Astrocyte (in vitro differentiated cells and primary cell): ENCODE measurements at regions not wholly inside any gene's neighbourhood (a gene's known extent, or its start where the extent isn't known, plus 50 kb on each side); places are given as distances from the start of the nearest gene placed in this dataset.
A peak's percentile ranks its signal among the peaks of the same experiment; 100 is the strongest.

ENCODE experiments used
- DNase-seq: peaks from one replicate; pipeline ENCODE4 v3.0.0-alpha.2; 2010; ENCODE audit warnings: low read depth
- FAIRE-seq: peaks from 2 replicates; lab custom pipeline; 2011; peaks lifted over from hg19 to GRCh38; lab: Jason Lieb, UNC
- H2AFZ ChIP-seq: 2 replicates; pipeline ENCODE4 v1.6.0; 2012; ENCODE audit warnings: low read depth, low read length, inconsistent platforms
- H3K27ac ChIP-seq: 2 replicates; pipeline ENCODE4 v1.5.1; 2011; ENCODE audit warnings: low read depth, low read length, inconsistent platforms
- H3K27me3 ChIP-seq: 2 replicates; pipeline ENCODE4 v1.6.0; 2011; ENCODE audit warnings: low read length, inconsistent platforms; ENCODE audit not compliant: insufficient read depth
- H3K36me3 ChIP-seq: 2 replicates; pipeline ENCODE4 v1.5.1; 2011; ENCODE audit warnings: low read length, inconsistent platforms; ENCODE audit not compliant: insufficient read depth
- H3K4me1 ChIP-seq: 2 replicates; pipeline ENCODE4 v1.5.1; 2011; ENCODE audit warnings: low read length, inconsistent platforms; ENCODE audit not compliant: insufficient read depth
- H3K4me2 ChIP-seq: 2 replicates; pipeline ENCODE4 v1.6.0; 2012; ENCODE audit warnings: low read length, inconsistent platforms
- H3K4me3 ChIP-seq: 2 replicates; pipeline ENCODE4 v1.5.1; 2011; ENCODE audit warnings: low read depth, mild to moderate bottlenecking, low read length, inconsistent platforms; ENCODE audit not compliant: insufficient read depth
- H3K79me2 ChIP-seq: 2 replicates; pipeline ENCODE4 v1.6.0; 2012; ENCODE audit warnings: mild to moderate bottlenecking, low read length, inconsistent platforms; ENCODE audit not compliant: insufficient read depth
- H3K9ac ChIP-seq: 2 replicates; pipeline ENCODE4 v1.6.0; 2012; ENCODE audit warnings: mild to moderate bottlenecking, low read length, inconsistent platforms
- H3K9me3 ChIP-seq: 2 replicates; pipeline ENCODE4 v1.5.1; 2012; ENCODE audit warnings: low read depth, mild to moderate bottlenecking, low read length, inconsistent platforms; ENCODE audit not compliant: insufficient read depth
- H4K20me1 ChIP-seq: 2 replicates; pipeline ENCODE4 v1.6.0; 2012; ENCODE audit warnings: low read length, inconsistent platforms; ENCODE audit not compliant: insufficient read depth
- H3K27ac Mint-ChIP-seq: one replicate; pipeline ENCODE4 v1.8.0; 2021; ENCODE audit warnings: mild to moderate bottlenecking, mixed read lengths; ENCODE audit not compliant: unreplicated experiment
- H3K27me3 Mint-ChIP-seq: one replicate; pipeline ENCODE4 v1.8.0; 2021; ENCODE audit warnings: low read depth, mixed read lengths; ENCODE audit not compliant: unreplicated experiment
- H3K36me3 Mint-ChIP-seq: one replicate; pipeline ENCODE4 v1.8.0; 2021; ENCODE audit warnings: low read depth, mixed read lengths; ENCODE audit not compliant: unreplicated experiment
- H3K4me1 Mint-ChIP-seq: one replicate; pipeline ENCODE4 v1.8.0; 2021; ENCODE audit warnings: low read depth, mixed read lengths; ENCODE audit not compliant: unreplicated experiment
- H3K4me3 Mint-ChIP-seq: one replicate; pipeline ENCODE4 v1.8.0; 2021; ENCODE audit warnings: mild to moderate bottlenecking, moderate library complexity, mixed read lengths; ENCODE audit not compliant: unreplicated experiment
- H3K9me3 Mint-ChIP-seq: one replicate; pipeline ENCODE4 v1.8.0; 2021; ENCODE audit warnings: mild to moderate bottlenecking, mixed read lengths; ENCODE audit not compliant: unreplicated experiment
- EZH2 ChIP-seq: IDR thresholded peaks from 2 replicates; pipeline ENCODE4 v1.6.1; 2012; ENCODE audit warnings: mild to moderate bottlenecking, low read length, inconsistent platforms; ENCODE audit not compliant: insufficient read depth
- TF ChIP-seq, protein P1 (sequence below): IDR thresholded peaks from 2 replicates; pipeline ENCODE4 v1.5.1; 2011; ENCODE audit warnings: low read depth, mild to moderate bottlenecking, inconsistent platforms, low read length, moderate library complexity; ENCODE audit not compliant: insufficient read depth

- H3K27me3 Mint-ChIP-seq = no peaks in the 10 kb centered on the region
- FAIRE-seq (no peak), DNase-seq (no peak)
- peaks cover 6% of the 10 kb centered on the region for H3K4me1 Mint-ChIP-seq
- H3K9ac ChIP-seq = no peak overlapping the region
- H3K4me1 ChIP-seq = no peaks in the 10 kb centered on the region
- H2AFZ ChIP-seq = no peak overlapping the region
- peaks cover 3% of the 10 kb centered on the region for H4K20me1 ChIP-seq
- no peak overlapping the region for H3K4me2 ChIP-seq
- no peak overlapping the region for H3K27ac ChIP-seq
- H3K36me3 Mint-ChIP-seq = peaks cover 2% of the 10 kb centered on the region
- H3K9me3 Mint-ChIP-seq = no peaks in the 10 kb centered on the region
- TF ChIP-seq EZH2 = no peak
- TF ChIP-seq, protein P1, sequence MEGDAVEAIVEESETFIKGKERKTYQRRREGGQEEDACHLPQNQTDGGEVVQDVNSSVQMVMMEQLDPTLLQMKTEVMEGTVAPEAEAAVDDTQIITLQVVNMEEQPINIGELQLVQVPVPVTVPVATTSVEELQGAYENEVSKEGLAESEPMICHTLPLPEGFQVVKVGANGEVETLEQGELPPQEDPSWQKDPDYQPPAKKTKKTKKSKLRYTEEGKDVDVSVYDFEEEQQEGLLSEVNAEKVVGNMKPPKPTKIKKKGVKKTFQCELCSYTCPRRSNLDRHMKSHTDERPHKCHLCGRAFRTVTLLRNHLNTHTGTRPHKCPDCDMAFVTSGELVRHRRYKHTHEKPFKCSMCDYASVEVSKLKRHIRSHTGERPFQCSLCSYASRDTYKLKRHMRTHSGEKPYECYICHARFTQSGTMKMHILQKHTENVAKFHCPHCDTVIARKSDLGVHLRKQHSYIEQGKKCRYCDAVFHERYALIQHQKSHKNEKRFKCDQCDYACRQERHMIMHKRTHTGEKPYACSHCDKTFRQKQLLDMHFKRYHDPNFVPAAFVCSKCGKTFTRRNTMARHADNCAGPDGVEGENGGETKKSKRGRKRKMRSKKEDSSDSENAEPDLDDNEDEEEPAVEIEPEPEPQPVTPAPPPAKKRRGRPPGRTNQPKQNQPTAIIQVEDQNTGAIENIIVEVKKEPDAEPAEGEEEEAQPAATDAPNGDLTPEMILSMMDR = no peak
- H3K4me3 Mint-ChIP-seq = no peak overlapping the region
- no peaks in the 10 kb centered on the region for H3K36me3 ChIP-seq
- H3K27ac Mint-ChIP-seq = no peak overlapping the region
- no peak overlapping the region for H3K4me3 ChIP-seq
- no peaks in the 10 kb centered on the region for H3K9me3 ChIP-seq
- H3K27me3 ChIP-seq = no peaks in the 10 kb centered on the region
- H3K79me2 ChIP-seq = no peaks in the 10 kb centered on the region
Observed at GRCh38 chr2:144233733-144234541, 286.0 kb downstream of the ZEB2 start.

DNA sequence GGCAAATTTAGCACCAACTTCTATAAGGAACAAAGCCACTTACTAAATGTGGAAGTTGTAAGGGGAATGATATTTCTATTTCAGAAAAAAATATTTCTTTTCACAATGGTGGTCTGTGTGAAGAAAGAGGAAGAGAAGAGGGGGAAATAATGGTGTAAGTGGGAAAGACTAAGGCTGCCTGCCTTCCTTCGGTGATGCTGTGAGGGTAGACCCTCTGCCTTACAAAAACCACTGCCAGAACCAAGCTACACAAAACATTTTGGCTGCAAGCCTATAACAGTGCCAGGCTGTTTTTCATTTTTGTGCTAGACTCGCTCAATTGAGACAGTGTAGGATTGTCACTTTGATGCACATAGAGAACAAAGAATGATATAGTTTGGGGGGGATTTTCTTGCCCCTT, 286.6 kb downstream of the ZEB2 start:
- TF ChIP-seq, protein P1 = no peak
- no peak for TF ChIP-seq EZH2
- Mint-ChIP-seq H3K27me3 (no peaks in the 10 kb centered on the region), H3K4me1 (peaks cover 6% of the 10 kb centered on the region), H3K9me3 (no peaks in the 10 kb centered on the region), H3K36me3 (peaks cover 2% of the 10 kb centered on the region), H3K4me3 (no peak overlapping the region), H3K27ac (no peak overlapping the region)
- no peaks in the 10 kb centered on the region for H3K4me1 ChIP-seq
- FAIRE-seq (no peak), DNase-seq (no peak)
- no peaks in the 10 kb centered on the region for H3K9me3 ChIP-seq
- no peaks in the 10 kb centered on the region for H3K27me3 ChIP-seq
- H3K27ac ChIP-seq = no peak overlapping the region
- H2AFZ ChIP-seq = no peak overlapping the region
- no peaks in the 10 kb centered on the region for H3K36me3 ChIP-seq
- H3K4me3 ChIP-seq = no peak overlapping the region
- H3K9ac ChIP-seq = no peak overlapping the region
- H3K79me2 ChIP-seq = no peaks in the 10 kb centered on the region
- H3K4me2 ChIP-seq = no peak overlapping the region
- peaks cover 3% of the 10 kb centered on the region for H4K20me1 ChIP-seq

GRCh38 chr2:144230448-144231085, 289.4 kb downstream of the ZEB2 start:
- no peak overlapping the region for H3K4me2 ChIP-seq
- H3K4me3 Mint-ChIP-seq = no peak overlapping the region

More at GRCh38 chr2:144230448-144231085, 289.4 kb downstream of the ZEB2 start:
- no peaks in the 10 kb centered on the region for H4K20me1 ChIP-seq
- no peaks in the 10 kb centered on the region for H3K79me2 ChIP-seq
- H3K27me3 ChIP-seq = no peaks in the 10 kb centered on the region
- TF ChIP-seq EZH2 = no peak
- TF ChIP-seq, protein P1 = no peak
- H3K27ac Mint-ChIP-seq = peak overlapping the region; percentile 77
- no peak overlapping the region for H2AFZ ChIP-seq
- H3K27ac ChIP-seq = no peak overlapping the region
- H3K36me3 Mint-ChIP-seq = peaks cover 2% of the 10 kb centered on the region
- no peaks in the 10 kb centered on the region for H3K36me3 ChIP-seq
- H3K9ac ChIP-seq = no peak overlapping the region
- H3K4me3 ChIP-seq = no peak overlapping the region
- H3K4me1 ChIP-seq = no peaks in the 10 kb centered on the region
- DNase-seq = no peak
- no peaks in the 10 kb centered on the region for H3K9me3 Mint-ChIP-seq
- peaks cover 8% of the 10 kb centered on the region for H3K4me1 Mint-ChIP-seq
- H3K9me3 ChIP-seq = no peaks in the 10 kb centered on the region
- no peaks in the 10 kb centered on the region for H3K27me3 Mint-ChIP-seq
- no peak for FAIRE-seq
